HCT116 (cell line): ENCODE measurements at regions not wholly inside any gene's neighbourhood (a gene's known extent, or its start where the extent isn't known, plus 50 kb on each side); places are given as distances from the start of the nearest gene placed in this dataset.

Source experiments
- ATAC-seq: fragments of 200-7000 bp; cut with Tn5 transposase; 2 replicates; pipeline ENCODE4 v1.9.1; 2020; ENCODE audit warnings: mild to moderate bottlenecking, moderate library complexity
- BruUV-seq: library from RNA; stranded (reverse); fragments of 400-500 nt; replicated peaks from 2 replicates; lab custom pipeline; 2021; lab: Mats Ljungman, UMichigan
- CTCF ChIA-PET: fragments of 300-600 bp; sonication (Branson Sonifier 250); formaldehyde crosslinking; loops from one replicate; lab custom pipeline; 2021; ENCODE audit warnings: antibody characterized with exemption; lab: Charles Lee
- POLR2A ChIA-PET: fragments of 300-600, 350-600 bp; sonication (Branson Sonifier 250); formaldehyde crosslinking; loops from one replicate; lab custom pipeline; 2021; ENCODE audit warnings: antibody characterized with exemption; lab: Charles Lee
- RAD21 ChIA-PET, 2 experiments: fragments of 300-600 bp; sonication (Branson Sonifier 250); formaldehyde crosslinking; loops; one replicate each; lab custom pipeline; 2023; ENCODE audit warnings: low total read pairs in 2 of 2; ENCODE audit not compliant: uncharacterized antibody in 2 of 2, unreplicated experiment in 2 of 2, low non-redundant PET in 1 of 2; lab: Charles Lee
- DNase-seq: peaks from one replicate; pipeline ENCODE4 v3.0.0-alpha.2; 2010; ENCODE audit warnings: low read depth, low spot score
- H2AFZ ChIP-seq: fragments of 200-600 bp; shearing (Covaris generic), sonication (generic); 2 replicates; pipeline ENCODE4 v1.6.1; 2017; ENCODE audit warnings: low read depth, mixed run types, mixed read lengths, antibody characterized with exemption, low read length; ENCODE audit not compliant: poor library complexity, severe bottlenecking
- H3K27ac ChIP-seq: 2 replicates; pipeline ENCODE4 v1.5.1; 2012; ENCODE audit warnings: low read depth, low read length
- H3K27me3 ChIP-seq: fragments of 200-600 bp; sonication (generic); 2 replicates; pipeline ENCODE4 v1.6.1; 2016; ENCODE audit warnings: mixed run types, low read length, mixed read lengths; ENCODE audit not compliant: insufficient read depth
- H3K36me3 ChIP-seq, 2 experiments: fragments of 200-500 bp in 1 of 2; fragments of 200-600 bp in 1 of 2; sonication (Bioruptor generic) in 1 of 2; sonication (generic) in 1 of 2; 2 replicates each; pipeline versions ENCODE4 v1.5.1 to v1.6.1; 2014 to 2016; ENCODE audit warnings: low read length in 2 of 2, inconsistent platforms in 1 of 2, mixed read lengths in 1 of 2, mixed run types in 1 of 2; ENCODE audit not compliant: insufficient read depth in 2 of 2, control insufficient read depth in 1 of 2
- H3K4me1 ChIP-seq, 2 experiments: fragments of 200-600 bp in 1 of 2; sonication (generic) in 1 of 2; 2 replicates each; pipeline versions ENCODE4 v1.5.1 to v1.6.1; 2012 to 2017; ENCODE audit warnings: low read length in 2 of 2, inconsistent platforms in 1 of 2, mild to moderate bottlenecking in 1 of 2, mixed read lengths in 1 of 2, mixed run types in 1 of 2, moderate library complexity in 1 of 2; ENCODE audit not compliant: insufficient read depth in 2 of 2, control insufficient read depth in 1 of 2
- H3K4me2 ChIP-seq: fragments of 200-600 bp; sonication (generic); 2 replicates; pipeline ENCODE4 v1.6.1; 2017; ENCODE audit warnings: mixed run types, low read length, mixed read lengths
- H3K4me3 ChIP-seq, 2 experiments: fragments of 200-600 bp in 1 of 2; sonication (generic) in 1 of 2; replicated peaks in 1 of 2; 2 replicates each; pipeline ENCODE4 v1.5.1; 2011 to 2016; ENCODE audit warnings: low read length in 2 of 2, control low read depth in 1 of 2, low read depth in 1 of 2, mild to moderate bottlenecking in 1 of 2, mixed read lengths in 1 of 2, mixed run types in 1 of 2
- H3K79me2 ChIP-seq: fragments of 200-600 bp; sonication (generic); 2 replicates; pipeline ENCODE4 v1.6.1; 2017; ENCODE audit warnings: mild to moderate bottlenecking, mixed run types, low read length, moderate library complexity, mixed read lengths; ENCODE audit not compliant: insufficient read depth
- H3K9ac ChIP-seq: fragments of 200-600 bp; sonication (generic); 2 replicates; pipeline ENCODE4 v1.6.1; 2016; ENCODE audit warnings: low read length, mixed read lengths
- H3K9me2 ChIP-seq: fragments of 200-600 bp; sonication (generic), shearing (Covaris generic); 2 replicates; pipeline ENCODE4 v1.6.1; 2017; ENCODE audit warnings: mixed run types, mild to moderate bottlenecking, moderate library complexity; ENCODE audit not compliant: insufficient read depth
- H3K9me3 ChIP-seq, 2 experiments: fragments of 200-500 bp in 1 of 2; fragments of 200-600 bp in 1 of 2; sonication (Bioruptor generic) in 1 of 2; sonication (generic) in 1 of 2; 2 replicates each; pipeline ENCODE4 v1.6.1; 2014 to 2017; ENCODE audit warnings: low read length in 2 of 2, mixed read lengths in 2 of 2, inconsistent platforms in 1 of 2, low read depth in 1 of 2, mild to moderate bottlenecking in 1 of 2, mixed run types in 1 of 2, moderate library complexity in 1 of 2; ENCODE audit not compliant: control insufficient read depth in 1 of 2, insufficient read depth in 1 of 2
- H4K20me1 ChIP-seq: fragments of 200-600 bp; sonication (generic), shearing (Covaris generic); 2 replicates; pipeline ENCODE4 v1.6.1; 2017; ENCODE audit warnings: mixed run types, mild to moderate bottlenecking, moderate library complexity; ENCODE audit not compliant: insufficient read depth
- ATF3 ChIP-seq: IDR thresholded peaks from 2 replicates; pipeline ENCODE4 v1.6.1; 2012
- CEBPB ChIP-seq: IDR thresholded peaks from 2 replicates; pipeline ENCODE4 v1.6.1; 2012; ENCODE audit warnings: low read depth
- EZH2 ChIP-seq: fragments of 200-600 bp; sonication (generic); IDR thresholded peaks from 2 replicates; pipeline ENCODE4 v1.6.1; 2017; ENCODE audit warnings: antibody characterized with exemption, mixed run types
- EZH2phosphoT487 ChIP-seq: fragments of 200-600 bp; IDR thresholded peaks from 2 replicates; pipeline ENCODE4 v1.6.1; 2018; ENCODE audit warnings: antibody characterized with exemption, borderline replicate concordance
- JUND ChIP-seq: IDR thresholded peaks from 2 replicates; pipeline ENCODE4 v1.6.1; 2012
- POLR2A ChIP-seq: IDR thresholded peaks from 2 replicates; pipeline ENCODE4 v1.7.0; 2011; ENCODE audit warnings: borderline replicate concordance; ENCODE audit not compliant: insufficient read depth, insufficient read length; ENCODE audit errors: extremely low read depth
- POLR2AphosphoS5 ChIP-seq: IDR thresholded peaks from 2 replicates; pipeline ENCODE4 v1.6.1; 2011; ENCODE audit warnings: mild to moderate bottlenecking, low read depth, low read length, moderate library complexity
- RAD21 ChIP-seq: IDR thresholded peaks from 2 replicates; pipeline ENCODE4 v1.6.1; 2012; ENCODE audit warnings: low read depth, mild to moderate bottlenecking
- SIN3A ChIP-seq: IDR thresholded peaks from 2 replicates; pipeline ENCODE4 v1.6.1; 2012; ENCODE audit warnings: low read depth
- SRF ChIP-seq: IDR thresholded peaks from 2 replicates; pipeline ENCODE4 v1.6.1; 2012; ENCODE audit warnings: low read depth
- YY1 ChIP-seq: IDR thresholded peaks from 2 replicates; pipeline ENCODE4 v1.6.1; 2011; ENCODE audit warnings: low read length, low read depth, moderate library complexity, mild to moderate bottlenecking; ENCODE audit not compliant: insufficient replicate concordance; ENCODE audit errors: extremely low read depth
- ZBTB33 ChIP-seq: IDR thresholded peaks from 2 replicates; pipeline ENCODE4 v1.6.1; 2011; ENCODE audit warnings: mild to moderate bottlenecking, low read length, moderate library complexity; ENCODE audit not compliant: insufficient replicate concordance; ENCODE audit errors: extremely low read depth
- ZFX ChIP-seq: fragments of 450-650 bp; IDR thresholded peaks from 2 replicates; pipeline ENCODE4 v1.6.1; 2017
- ZNF274 ChIP-seq: fragments of 200-500 bp; sonication (Bioruptor generic); IDR thresholded peaks from 2 replicates; pipeline ENCODE4 v1.6.1; 2014; ENCODE audit warnings: mild to moderate bottlenecking, low read depth, low read length, inconsistent platforms
- intact Hi-C: fragments of 100-400 bp; cut with micrococcal nuclease; formaldehyde crosslinking; loops from 2 replicates; pipeline ENCODE4 v1.10.0; 2022
- TF ChIP-seq, protein P1 (sequence below): IDR thresholded peaks from 2 replicates; pipeline ENCODE4 v1.6.1; 2012; ENCODE audit warnings: low read depth
- TF ChIP-seq, protein P2 (sequence below), 3 experiments: fragments of 200-600 bp in 1 of 3; sonication (generic) in 1 of 3; IDR thresholded peaks in 2 of 3; conservative IDR thresholded peaks in 1 of 3; 2 replicates each; pipeline ENCODE4 v1.5.1; 2012 to 2017; ENCODE audit warnings: low read depth in 2 of 3, low read length in 2 of 3, antibody characterized with exemption in 1 of 3, borderline replicate concordance in 1 of 3, control low read depth in 1 of 3, mild to moderate bottlenecking in 1 of 3, mixed read lengths in 1 of 3, mixed run types in 1 of 3, moderate library complexity in 1 of 3; ENCODE audit not compliant: insufficient read depth in 1 of 3
- TF ChIP-seq, protein P3 (sequence below): IDR thresholded peaks from 2 replicates; pipeline ENCODE4 v1.6.1; 2012

DNA sequence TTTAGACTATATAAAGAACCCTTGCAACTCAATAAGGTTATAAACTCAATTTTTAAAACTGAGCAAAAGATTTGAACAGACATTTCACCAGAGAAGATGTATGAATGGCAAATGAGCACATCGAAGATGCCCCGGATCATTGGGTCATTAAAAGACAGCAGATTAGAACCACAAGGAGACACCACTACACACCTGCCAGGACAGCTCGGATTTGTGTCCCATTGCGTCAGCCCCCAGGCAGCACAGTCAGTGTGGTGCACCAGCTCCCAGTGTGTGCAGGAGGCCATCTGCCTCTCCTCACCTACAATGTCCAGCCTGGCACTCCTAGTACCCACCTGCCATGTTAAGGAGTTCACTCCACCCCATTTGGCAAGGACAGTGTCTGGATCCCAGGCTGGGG is 61.1 kb upstream of the LRP8 start:
- no peaks in the 10 kb centered on the region for H3K79me2 ChIP-seq
- intact Hi-C loops = no loop called here
- H3K27me3 ChIP-seq = no peaks in the 10 kb centered on the region
- DNase-seq (no peak), ATAC-seq (no peak)
- H2AFZ ChIP-seq = no peak overlapping the region
- no peak overlapping the region for H3K4me3 ChIP-seq
- ChIA-PET CTCF (no interaction called here), RAD21 (no interaction called here), POLR2A (no interaction called here)
- BruUV-seq = no TSS peak
- peaks cover 0 to 4% of the 10 kb centered on the region in 2 experiments; a peak in 1 of 4 replicates for H3K4me1 ChIP-seq
- no peak overlapping the region for H3K9ac ChIP-seq
- H3K9me2 ChIP-seq = no peaks in the 10 kb centered on the region
- H3K4me2 ChIP-seq = no peak overlapping the region
- no peaks in the 10 kb centered on the region for H3K36me3 ChIP-seq
- no peak for TF ChIP-seq ZNF274
- TF ChIP-seq POLR2AphosphoS5 = no peak
- no peak for TF ChIP-seq EZH2
- no peak for TF ChIP-seq YY1
- TF ChIP-seq, protein P1, sequence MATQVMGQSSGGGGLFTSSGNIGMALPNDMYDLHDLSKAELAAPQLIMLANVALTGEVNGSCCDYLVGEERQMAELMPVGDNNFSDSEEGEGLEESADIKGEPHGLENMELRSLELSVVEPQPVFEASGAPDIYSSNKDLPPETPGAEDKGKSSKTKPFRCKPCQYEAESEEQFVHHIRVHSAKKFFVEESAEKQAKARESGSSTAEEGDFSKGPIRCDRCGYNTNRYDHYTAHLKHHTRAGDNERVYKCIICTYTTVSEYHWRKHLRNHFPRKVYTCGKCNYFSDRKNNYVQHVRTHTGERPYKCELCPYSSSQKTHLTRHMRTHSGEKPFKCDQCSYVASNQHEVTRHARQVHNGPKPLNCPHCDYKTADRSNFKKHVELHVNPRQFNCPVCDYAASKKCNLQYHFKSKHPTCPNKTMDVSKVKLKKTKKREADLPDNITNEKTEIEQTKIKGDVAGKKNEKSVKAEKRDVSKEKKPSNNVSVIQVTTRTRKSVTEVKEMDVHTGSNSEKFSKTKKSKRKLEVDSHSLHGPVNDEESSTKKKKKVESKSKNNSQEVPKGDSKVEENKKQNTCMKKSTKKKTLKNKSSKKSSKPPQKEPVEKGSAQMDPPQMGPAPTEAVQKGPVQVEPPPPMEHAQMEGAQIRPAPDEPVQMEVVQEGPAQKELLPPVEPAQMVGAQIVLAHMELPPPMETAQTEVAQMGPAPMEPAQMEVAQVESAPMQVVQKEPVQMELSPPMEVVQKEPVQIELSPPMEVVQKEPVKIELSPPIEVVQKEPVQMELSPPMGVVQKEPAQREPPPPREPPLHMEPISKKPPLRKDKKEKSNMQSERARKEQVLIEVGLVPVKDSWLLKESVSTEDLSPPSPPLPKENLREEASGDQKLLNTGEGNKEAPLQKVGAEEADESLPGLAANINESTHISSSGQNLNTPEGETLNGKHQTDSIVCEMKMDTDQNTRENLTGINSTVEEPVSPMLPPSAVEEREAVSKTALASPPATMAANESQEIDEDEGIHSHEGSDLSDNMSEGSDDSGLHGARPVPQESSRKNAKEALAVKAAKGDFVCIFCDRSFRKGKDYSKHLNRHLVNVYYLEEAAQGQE = no peak
- TF ChIP-seq ZBTB33 = no peak
- no peak for TF ChIP-seq SIN3A
- no peak for TF ChIP-seq POLR2A
- no peak for TF ChIP-seq EZH2phosphoT487
- TF ChIP-seq, protein P2, sequence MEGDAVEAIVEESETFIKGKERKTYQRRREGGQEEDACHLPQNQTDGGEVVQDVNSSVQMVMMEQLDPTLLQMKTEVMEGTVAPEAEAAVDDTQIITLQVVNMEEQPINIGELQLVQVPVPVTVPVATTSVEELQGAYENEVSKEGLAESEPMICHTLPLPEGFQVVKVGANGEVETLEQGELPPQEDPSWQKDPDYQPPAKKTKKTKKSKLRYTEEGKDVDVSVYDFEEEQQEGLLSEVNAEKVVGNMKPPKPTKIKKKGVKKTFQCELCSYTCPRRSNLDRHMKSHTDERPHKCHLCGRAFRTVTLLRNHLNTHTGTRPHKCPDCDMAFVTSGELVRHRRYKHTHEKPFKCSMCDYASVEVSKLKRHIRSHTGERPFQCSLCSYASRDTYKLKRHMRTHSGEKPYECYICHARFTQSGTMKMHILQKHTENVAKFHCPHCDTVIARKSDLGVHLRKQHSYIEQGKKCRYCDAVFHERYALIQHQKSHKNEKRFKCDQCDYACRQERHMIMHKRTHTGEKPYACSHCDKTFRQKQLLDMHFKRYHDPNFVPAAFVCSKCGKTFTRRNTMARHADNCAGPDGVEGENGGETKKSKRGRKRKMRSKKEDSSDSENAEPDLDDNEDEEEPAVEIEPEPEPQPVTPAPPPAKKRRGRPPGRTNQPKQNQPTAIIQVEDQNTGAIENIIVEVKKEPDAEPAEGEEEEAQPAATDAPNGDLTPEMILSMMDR (IDR thresholded peaks at IDR 0.05 in 2 of 3, conservative IDR thresholded peaks at IDR 0.05 in 1 of 3; ENCODE audit: borderline replicate concordance in 1 of 3, insufficient read depth in 1 of 3, low read depth in 2 of 3, low read length in 2 of 3) = no peak
- TF ChIP-seq RAD21 = no peak
- no peak for TF ChIP-seq SRF
- TF ChIP-seq ATF3 = no peak
- no peak for TF ChIP-seq JUND
- TF ChIP-seq, protein P3, sequence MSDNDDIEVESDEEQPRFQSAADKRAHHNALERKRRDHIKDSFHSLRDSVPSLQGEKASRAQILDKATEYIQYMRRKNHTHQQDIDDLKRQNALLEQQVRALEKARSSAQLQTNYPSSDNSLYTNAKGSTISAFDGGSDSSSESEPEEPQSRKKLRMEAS = no peak
- no peak for TF ChIP-seq ZFX
- no peak for TF ChIP-seq CEBPB
- no peaks in the 10 kb centered on the region for H4K20me1 ChIP-seq
- no peak overlapping the region for H3K27ac ChIP-seq
- H3K9me3 ChIP-seq = no peaks in the 10 kb centered on the region
